OCI-LY7 (cell line): ENCODE measurements at regions not wholly inside any gene's neighbourhood (a gene's known extent, or its start where the extent isn't known, plus 50 kb on each side); places are given as distances from the start of the nearest gene placed in this dataset.

Source experiments
- BruUV-seq: library from RNA; stranded (reverse); fragments of 400-500 nt; replicated peaks from 2 replicates; lab custom pipeline; 2021; lab: Mats Ljungman, UMichigan
- CTCF ChIA-PET: fragments of 300-600 bp; sonication (Branson Sonifier 250); formaldehyde crosslinking; loops from one replicate; lab custom pipeline; 2022; ENCODE audit warnings: antibody characterized with exemption; ENCODE audit not compliant: unreplicated experiment; lab: Charles Lee
- POLR2A ChIA-PET: fragments of 300-600 bp; sonication (Branson Sonifier 250); formaldehyde crosslinking; loops from one replicate; lab custom pipeline; 2022; ENCODE audit warnings: antibody characterized with exemption; lab: Charles Lee
- DNase-seq: peaks from one replicate; pipeline ENCODE4 v3.0.0-alpha.2; 2015; ENCODE audit warnings: low spot score
- H2AFZ ChIP-seq: fragments of 200-600 bp; sonication (generic), shearing (Covaris generic); 2 replicates; pipeline ENCODE4 v1.6.1; 2014; ENCODE audit warnings: mild to moderate bottlenecking, antibody characterized with exemption, low read length, moderate library complexity
- H3K27ac ChIP-seq: fragments of 200-600 bp; sonication (generic); 2 replicates; pipeline ENCODE4 v1.5.1; 2014; ENCODE audit warnings: mixed run types, low read depth, mild to moderate bottlenecking, moderate library complexity, low read length, inconsistent platforms; ENCODE audit not compliant: poor library complexity, severe bottlenecking
- H3K36me3 ChIP-seq: fragments of 200-600 bp; sonication (generic); 2 replicates; pipeline ENCODE4 v1.6.1; 2014; ENCODE audit warnings: mild to moderate bottlenecking, antibody characterized with exemption, low read length, moderate library complexity, mixed read lengths; ENCODE audit not compliant: insufficient read depth
- H3K4me1 ChIP-seq: fragments of 200-600 bp; sonication (generic); 2 replicates; pipeline ENCODE4 v1.5.1; 2014; ENCODE audit warnings: mild to moderate bottlenecking, low read length; ENCODE audit not compliant: insufficient read depth, poor library complexity, severe bottlenecking
- H3K4me2 ChIP-seq: fragments of 200-600 bp; sonication (generic); 2 replicates; pipeline ENCODE4 v1.6.1; 2014; ENCODE audit warnings: mild to moderate bottlenecking, low read length
- H3K4me3 ChIP-seq: fragments of 200-600 bp; sonication (generic); 2 replicates; pipeline ENCODE4 v1.5.1; 2014; ENCODE audit warnings: mild to moderate bottlenecking, low read depth, low read length; ENCODE audit not compliant: poor library complexity, severe bottlenecking
- H3K79me2 ChIP-seq: fragments of 200-600 bp; sonication (generic); 2 replicates; pipeline ENCODE4 v1.6.1; 2016; ENCODE audit warnings: low read depth, mild to moderate bottlenecking, low read length, moderate library complexity, mixed read lengths; ENCODE audit not compliant: insufficient read depth
- H3K9me2 ChIP-seq: fragments of 200-600 bp; sonication (generic); 2 replicates; pipeline ENCODE4 v1.6.1; 2016; ENCODE audit warnings: mild to moderate bottlenecking, low read length, mixed read lengths; ENCODE audit not compliant: insufficient read depth
- H3K9me3 ChIP-seq: fragments of 200-600 bp; sonication (generic); 2 replicates; pipeline ENCODE4 v1.6.1; 2014; ENCODE audit warnings: mild to moderate bottlenecking, mixed run types, low read length, mixed read lengths
- H4K20me1 ChIP-seq: fragments of 200-600 bp; sonication (generic); 2 replicates; pipeline ENCODE4 v1.6.1; 2014; ENCODE audit warnings: mild to moderate bottlenecking, antibody characterized with exemption, low read length, moderate library complexity, mixed read lengths; ENCODE audit not compliant: insufficient read depth
- CTCF ChIP-seq: fragments of 200-600 bp; sonication (generic); conservative IDR thresholded peaks from 2 replicates; pipeline ENCODE4 v1.5.1; 2014; ENCODE audit warnings: mild to moderate bottlenecking, antibody characterized with exemption, low read length, moderate library complexity, mixed read lengths
- EZH2phosphoT487 ChIP-seq: fragments of 200-600 bp; sonication (generic); IDR thresholded peaks from 2 replicates; pipeline ENCODE4 v1.6.1; 2018; ENCODE audit warnings: low read depth, borderline replicate concordance, mild to moderate bottlenecking, mixed run types, antibody characterized with exemption, low read length, moderate library complexity, mixed read lengths
- intact Hi-C: fragments of 100-400 bp; cut with micrococcal nuclease; formaldehyde crosslinking; loops from one replicate; pipeline ENCODE4 v1.10.0; 2022; ENCODE audit not compliant: unreplicated experiment

GRCh38 chr9:115596746-115597080 lies 478.8 kb upstream of the TNC start:
- CTCF ChIA-PET, result no interaction called here
- intact Hi-C loops, result no loop called here

GRCh38 chr9:115597330-115597895 lies 479.5 kb upstream of the TNC start:
- intact Hi-C loops, result no loop called here
- no peaks in the 10 kb centered on the region for H3K9me3 ChIP-seq
- CTCF ChIA-PET, result no interaction called here

More at GRCh38 chr9:115596746-115597080, 478.8 kb upstream of the TNC start:
- no peaks in the 10 kb centered on the region for H3K9me2 ChIP-seq
- no peaks in the 10 kb centered on the region for H3K79me2 ChIP-seq
- no peak for DNase-seq
- POLR2A ChIA-PET, result interaction anchor here (1.2 kb wide), 1 partner anchor 28 kb away, joined by 3 read pairs; no protein-coding TSS in a partner anchor
- BruUV-seq, result no TSS peak
- H3K27ac ChIP-seq, result no peak overlapping the region
- no peaks in the 10 kb centered on the region for H4K20me1 ChIP-seq
- no peak overlapping the region for H3K4me2 ChIP-seq
- no peak overlapping the region for H3K4me3 ChIP-seq
- H3K36me3 ChIP-seq, result no peaks in the 10 kb centered on the region
- no peak for TF ChIP-seq EZH2phosphoT487
- TF ChIP-seq CTCF, result no peak
- no peak overlapping the region for H2AFZ ChIP-seq
- no peaks in the 10 kb centered on the region for H3K4me1 ChIP-seq
- H3K9me3 ChIP-seq, result no peaks in the 10 kb centered on the region

More at GRCh38 chr9:115597330-115597895, 479.5 kb upstream of the TNC start:
- Histone ChIP-seq H3K79me2 (no peaks in the 10 kb centered on the region), H2AFZ (no peak overlapping the region), H3K27ac (no peak overlapping the region), H4K20me1 (no peaks in the 10 kb centered on the region), H3K9me2 (no peaks in the 10 kb centered on the region), H3K4me2 (no peak overlapping the region), H3K4me3 (no peak overlapping the region), H3K4me1 (no peaks in the 10 kb centered on the region), H3K36me3 (no peaks in the 10 kb centered on the region)
- DNase-seq, result no peak
- no TSS peak for BruUV-seq
- no peak for TF ChIP-seq EZH2phosphoT487
- no peak for TF ChIP-seq CTCF
- POLR2A ChIA-PET, result no interaction called here
